Breast epithelium (tissue), 3 donors: ENCODE measurements at regions not wholly inside any gene's neighbourhood (a gene's known extent, or its start where the extent isn't known, plus 50 kb on each side); places are given as distances from the start of the nearest gene placed in this dataset.

ENCODE experiments used
- CTCF ChIP-seq, 3 donors: fragments of 450-650 bp; IDR thresholded peaks; one replicate each; pipeline ENCODE4 v1.5.1; 2016 to 2017; ENCODE audit warnings: antibody characterized with exemption in 3 of 3, mild to moderate bottlenecking in 3 of 3, moderate library complexity in 3 of 3
- POLR2AphosphoS5 ChIP-seq, 3 donors: sonication (generic); formaldehyde crosslinking; IDR thresholded peaks; one replicate each; pipeline ENCODE4 v1.6.1; 2017; ENCODE audit warnings: antibody characterized with exemption in 3 of 3

GRCh38 chr7:115356999-115357702, 435.3 kb downstream of the MDFIC start:
- TF ChIP-seq CTCF (IDR thresholded peaks at IDR 0.05), result no peak
- no peak for TF ChIP-seq POLR2AphosphoS5 (IDR thresholded peaks at IDR 0.05)
